HG02763 (cell line): ENCODE measurements at regions not wholly inside any gene's neighbourhood (a gene's known extent, or its start where the extent isn't known, plus 50 kb on each side); places are given as distances from the start of the nearest gene placed in this dataset.
"Not testable (repeated sequence)": the region's sequence is repeated elsewhere in the genome, so short reads cannot be mapped to it uniquely, and the experiment has no call there.

ENCODE experiments used
- ATAC-seq: cut with Tn5 transposase; IDR thresholded peaks from one replicate; pipeline ENCODE4 v1.9.1; 2021; ENCODE audit warnings: mild to moderate bottlenecking, moderate library complexity; ENCODE audit not compliant: unreplicated experiment

DNA sequence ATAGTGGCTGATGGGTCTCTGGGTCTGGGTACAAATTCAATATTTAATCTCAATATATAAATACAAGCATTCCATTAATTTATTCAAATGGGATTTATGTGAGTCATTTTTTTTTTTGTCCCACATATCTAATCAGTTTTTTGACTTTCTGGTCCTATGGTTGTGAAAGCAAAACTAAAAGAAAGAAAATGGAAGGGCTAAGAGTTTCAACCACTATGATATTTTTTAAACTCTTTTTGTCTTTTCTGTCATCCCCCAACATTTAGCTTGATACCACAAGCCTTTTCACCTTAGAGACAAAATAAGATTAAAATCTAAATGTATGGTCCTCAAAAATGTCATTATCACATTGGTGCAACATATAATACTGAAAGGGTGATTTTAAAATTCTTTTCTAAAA is 602.7 kb upstream of the CHRM3 start:
- no peak for ATAC-seq

DNA sequence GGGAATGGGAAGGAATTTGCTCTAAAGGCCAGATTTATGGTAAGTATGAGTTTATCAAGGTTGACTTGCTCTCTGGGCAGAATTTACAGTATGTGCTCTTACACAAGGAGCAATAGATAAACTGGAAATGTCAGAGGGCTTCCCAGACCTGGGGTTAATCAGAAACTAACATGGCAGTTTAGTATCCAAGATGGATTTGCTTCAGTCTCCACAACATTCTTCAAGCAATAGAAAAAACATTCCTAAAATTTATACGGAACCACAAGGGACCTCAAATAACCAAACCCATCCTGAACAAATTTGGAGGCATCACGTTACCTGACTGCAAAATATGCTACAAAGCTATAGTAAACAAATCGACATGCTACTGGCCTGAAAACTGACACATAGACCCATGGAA is 606.7 kb upstream of the CHRM3 start:
- no peak for ATAC-seq

DNA sequence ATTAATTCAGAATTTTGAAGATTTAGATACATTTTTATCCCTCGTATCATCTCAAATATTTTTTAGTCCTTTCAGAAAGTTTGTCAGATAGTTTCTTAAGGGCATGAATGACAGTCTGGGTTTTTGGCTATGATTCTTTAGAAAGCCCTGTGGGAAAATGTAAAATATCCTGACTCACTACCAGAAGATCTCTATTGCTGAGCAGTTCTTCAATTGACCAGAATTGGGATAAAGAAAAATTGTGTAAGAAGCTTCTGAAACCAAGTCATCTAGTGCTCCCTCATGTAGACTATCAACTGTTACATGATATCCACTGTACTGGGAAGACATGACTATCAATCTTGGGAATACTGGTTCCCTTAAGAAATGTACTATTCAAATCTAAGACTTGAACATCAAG is 608.3 kb upstream of the CHRM3 start:
- ATAC-seq, result no peak

DNA sequence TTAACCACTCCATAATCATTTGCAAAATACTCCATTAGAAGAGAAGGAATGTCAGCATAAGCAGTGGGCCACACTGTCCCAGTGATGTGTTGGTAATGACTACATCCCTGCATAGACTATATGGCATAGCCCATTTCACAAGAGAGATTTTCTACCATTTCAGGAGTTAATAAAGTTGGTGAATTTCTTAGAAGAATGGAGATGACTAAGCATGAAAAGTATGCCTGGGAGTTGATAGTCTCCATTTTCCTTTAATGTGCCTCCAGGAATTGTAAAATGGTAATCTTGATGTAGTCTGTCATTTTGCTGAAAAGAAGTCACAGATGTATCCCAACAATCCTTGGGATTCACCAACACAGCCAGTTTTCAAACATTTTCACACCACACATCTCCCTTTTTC is 608.8 kb upstream of the CHRM3 start:
- ATAC-seq, result no peak

DNA sequence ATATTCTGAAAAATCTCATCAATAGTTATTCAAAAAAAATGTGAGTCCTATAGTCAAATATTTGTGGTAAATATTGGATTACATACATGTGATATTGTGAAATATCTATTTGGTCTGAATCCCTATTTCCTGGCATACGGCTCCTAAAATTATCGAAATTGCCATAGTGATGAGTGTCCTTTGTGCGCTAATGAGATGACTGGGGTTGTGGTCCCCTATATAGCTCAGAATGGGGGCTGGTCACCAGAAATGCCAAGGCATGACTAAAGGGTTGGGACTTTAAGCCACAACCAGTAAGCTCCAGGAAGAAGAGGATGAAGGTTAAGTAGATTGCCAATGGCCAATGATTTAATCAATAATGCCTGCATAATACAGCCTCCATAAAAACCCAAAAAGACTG is 610.2 kb upstream of the CHRM3 start:
- no peak for ATAC-seq

DNA sequence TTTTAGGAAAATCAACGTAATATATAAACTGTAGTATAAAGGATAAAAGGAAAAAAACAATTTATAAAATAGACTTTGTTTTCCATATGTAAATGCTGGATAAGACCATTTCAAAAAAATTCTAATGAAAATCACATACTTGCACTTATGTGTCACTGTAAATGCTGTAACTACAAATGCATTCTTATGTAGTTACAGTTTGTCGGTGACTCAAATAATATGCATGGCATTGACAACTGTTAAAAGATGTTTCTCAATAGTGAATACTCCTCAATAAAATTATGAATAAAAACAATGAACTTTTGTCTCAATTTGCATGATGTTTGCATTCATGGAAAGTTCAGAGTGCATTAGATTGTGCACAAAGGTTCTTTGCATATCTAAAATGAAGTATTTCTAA is 614.0 kb upstream of the CHRM3 start:
- ATAC-seq, result no peak

DNA sequence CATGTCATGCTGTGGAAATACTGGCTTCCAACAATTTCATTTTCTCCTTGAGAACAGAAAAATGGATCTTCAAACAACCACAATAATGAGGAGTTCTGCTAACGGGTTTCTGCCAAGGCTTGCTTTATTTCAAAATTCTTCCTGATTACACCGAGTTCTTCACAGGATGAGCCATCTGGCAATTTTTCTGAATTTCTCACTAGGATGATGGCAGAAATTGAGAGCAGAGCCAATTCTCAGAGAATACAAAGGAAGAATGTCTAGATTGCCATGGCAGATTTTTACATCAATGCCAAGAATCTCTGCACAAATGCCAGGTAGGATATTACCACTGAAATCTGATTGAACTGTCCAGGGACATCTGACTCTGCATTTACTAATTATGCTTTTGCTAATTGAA is 619.0 kb upstream of the CHRM3 start:
- no peak for ATAC-seq

DNA sequence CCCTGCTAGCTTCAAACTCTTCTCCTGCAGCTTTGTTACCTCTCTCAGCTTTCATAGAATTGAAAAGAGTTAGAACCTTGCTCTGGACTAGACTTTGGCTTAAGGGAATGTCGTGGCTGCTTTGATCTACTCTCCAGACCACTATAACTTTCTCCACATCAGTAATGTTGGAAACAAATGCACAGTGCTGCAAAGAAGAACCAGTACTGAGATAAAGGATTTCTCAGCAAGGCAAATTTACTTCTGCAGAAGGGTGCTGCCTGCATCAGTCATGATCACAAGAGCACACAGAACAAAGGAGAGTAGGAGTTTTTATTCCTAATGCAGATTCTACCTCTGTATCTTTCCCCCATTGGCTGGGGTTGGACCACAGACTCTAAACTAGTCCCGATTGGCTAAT is 621.6 kb upstream of the CHRM3 start:
- ATAC-seq, result no peak

DNA sequence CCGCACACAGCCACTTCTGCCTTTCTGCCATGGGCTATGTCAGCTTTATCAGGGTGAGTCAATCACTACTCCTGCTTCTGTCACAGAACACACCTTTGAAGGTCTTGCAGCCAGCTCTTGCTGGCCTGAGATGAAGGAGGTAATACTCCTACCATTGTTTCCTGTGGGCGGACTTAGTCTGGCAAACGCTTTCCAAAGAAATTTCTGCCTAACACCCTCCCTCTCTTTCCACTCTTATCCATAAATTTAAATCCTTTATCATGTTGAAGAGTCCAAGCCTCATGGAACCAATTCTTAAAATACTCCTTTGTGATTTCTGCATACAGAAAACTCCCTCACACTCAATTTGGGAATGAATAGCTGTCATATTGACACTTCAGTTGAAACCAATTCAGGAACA is 633.1 kb upstream of the CHRM3 start:
- no peak for ATAC-seq

DNA sequence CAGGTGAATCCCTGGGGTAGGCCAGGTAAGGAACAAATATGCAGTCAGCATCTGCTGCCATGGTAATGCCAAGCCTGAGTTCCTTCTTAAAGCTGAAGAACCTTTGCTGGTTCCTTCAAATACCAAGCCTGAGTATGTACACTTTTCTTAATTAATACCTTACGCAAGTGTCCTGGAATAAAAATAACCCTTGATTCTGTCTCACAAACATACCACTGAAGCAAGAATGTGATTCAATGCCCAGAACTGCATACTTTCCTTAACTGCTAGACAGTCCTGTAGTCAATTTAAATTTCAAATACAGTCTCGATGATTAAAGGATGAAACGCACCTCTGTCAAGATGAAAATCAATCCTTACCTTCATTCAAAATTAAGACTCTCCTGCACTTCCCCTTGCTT is 634.0 kb upstream of the CHRM3 start:
- no peak for ATAC-seq

DNA sequence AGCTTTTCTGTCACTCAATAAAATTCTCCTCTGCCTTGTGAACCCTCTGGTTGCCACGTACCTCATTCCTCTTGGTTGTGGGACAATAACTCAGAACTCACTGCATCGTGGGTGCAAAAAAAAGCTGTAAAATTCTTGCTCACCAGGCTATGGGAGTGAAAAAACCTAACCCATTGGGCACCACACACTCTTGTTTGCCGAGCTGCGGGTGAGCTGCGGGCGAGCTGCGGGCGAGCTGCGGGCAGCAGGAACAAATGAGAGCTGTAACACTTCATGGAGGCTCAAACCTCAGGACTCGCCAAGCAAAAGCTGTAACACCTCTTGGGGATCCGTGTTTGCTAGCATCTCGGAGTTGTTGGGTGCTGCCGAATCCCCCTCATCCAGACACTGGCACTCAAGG is 641.3 kb upstream of the CHRM3 start:
- no peak for ATAC-seq

DNA sequence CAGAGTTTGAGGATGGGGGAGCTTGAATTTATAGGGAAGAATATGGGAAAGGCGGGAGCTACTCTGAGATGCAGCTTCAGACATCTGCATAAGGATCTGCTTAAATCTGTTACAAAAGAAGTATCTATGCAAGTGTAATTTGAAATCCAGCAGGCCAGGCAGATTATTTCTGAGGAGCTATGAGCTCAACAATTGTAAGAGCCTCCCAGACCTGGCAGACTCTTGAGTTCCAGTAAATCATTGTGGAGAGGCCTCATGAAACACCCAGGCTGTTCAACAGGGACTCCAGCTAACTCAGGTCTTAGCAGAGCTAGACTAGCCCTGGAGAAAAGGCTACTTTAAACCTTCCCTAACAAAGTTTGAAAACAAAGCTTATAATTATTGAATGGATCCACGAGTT is 647.5 kb upstream of the CHRM3 start:
- no peak for ATAC-seq

DNA sequence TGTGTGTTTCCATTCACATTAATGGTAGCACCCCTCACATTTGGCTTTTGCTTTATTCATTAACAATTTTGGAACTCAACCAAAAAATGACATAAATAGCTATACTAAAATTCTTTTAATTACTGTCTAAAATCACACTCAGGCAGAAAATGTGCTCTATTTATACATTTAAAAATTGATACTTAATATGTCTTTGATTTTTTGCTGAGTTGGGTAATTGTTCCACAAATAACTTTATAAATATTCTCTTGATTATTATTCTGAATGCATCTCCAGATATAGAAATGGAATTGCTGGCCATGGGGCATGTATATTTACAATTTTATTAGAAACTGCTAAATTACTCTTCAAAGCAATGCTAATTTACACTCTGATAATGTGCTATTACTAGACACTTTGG is 658.7 kb upstream of the CHRM3 start:
- ATAC-seq, result no peak

DNA sequence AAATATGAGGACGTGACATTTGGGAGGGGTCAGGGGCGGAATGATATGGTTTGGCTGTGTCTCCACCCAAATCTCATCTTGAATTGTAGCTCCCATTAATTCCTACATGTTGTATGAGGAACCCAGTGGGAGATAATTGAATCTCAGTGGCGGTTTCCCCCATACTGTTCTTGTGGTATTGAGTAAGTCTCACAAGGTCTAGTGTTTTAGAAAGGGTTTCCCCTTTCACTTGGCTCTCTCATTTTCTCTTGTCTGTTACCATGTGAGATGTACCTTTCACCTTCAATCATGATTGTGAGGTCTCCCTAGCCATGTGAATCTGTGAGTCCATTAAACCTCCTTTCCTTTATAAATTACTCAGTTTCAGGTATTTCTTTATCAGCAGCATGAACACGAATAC is 663.6 kb upstream of the CHRM3 start:
- no peak for ATAC-seq

DNA sequence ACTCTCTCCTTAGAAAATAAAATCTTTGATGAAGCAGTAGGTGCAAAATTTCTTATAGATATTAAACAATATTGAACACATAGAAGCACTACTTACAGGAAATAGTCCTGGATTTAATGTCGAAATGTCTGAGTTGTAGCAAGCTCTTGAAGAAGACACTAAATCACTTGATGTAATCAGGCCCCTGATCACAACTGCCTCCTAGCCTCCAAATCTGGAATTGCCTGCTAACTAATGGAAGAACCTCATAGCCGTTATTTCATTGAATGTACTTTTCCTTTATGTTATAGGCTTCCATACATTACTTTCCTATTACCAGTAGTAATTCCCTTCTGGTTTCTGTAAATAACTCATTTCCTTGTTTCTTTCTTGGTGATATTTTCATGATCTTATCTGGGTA is 675.7 kb upstream of the CHRM3 start:
- no peak for ATAC-seq

DNA sequence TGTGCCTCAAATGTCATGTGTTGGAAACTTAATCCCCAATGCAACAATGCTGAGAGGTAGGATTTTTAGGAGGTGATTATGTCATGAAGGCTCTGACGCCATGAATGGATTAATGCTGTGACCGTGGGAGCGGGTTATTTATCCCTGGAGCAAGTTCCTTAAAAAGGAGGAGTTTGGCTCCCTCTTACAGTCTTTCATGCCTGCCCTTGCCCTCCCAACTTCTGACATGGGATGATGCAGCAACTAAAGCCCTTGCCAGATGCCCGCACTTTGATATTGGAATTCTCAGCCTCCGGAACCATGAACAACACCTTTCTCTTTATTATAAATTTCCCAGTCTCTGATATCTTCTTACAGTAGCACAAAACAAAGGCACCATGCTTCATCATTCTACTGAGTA is 685.3 kb upstream of the CHRM3 start:
- no peak for ATAC-seq

DNA sequence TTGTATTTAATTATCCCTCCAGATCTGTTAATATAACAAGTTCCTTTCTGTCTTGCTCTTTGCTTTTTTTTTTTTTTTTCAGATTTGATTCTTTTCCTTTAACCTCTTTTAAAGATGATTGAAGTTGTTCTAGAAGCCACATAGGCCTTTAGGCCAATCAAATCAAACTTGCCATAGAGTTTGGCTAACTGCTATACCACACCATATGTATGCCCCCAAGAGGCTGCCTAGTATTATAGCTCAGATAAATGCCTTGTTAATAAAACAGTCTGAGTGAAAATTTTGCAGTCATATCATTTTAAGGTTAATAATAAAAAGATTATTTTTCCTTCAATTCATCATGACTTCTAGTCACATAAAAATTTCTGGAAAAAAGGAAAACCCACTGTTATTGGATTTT is 696.0 kb upstream of the CHRM3 start:
- ATAC-seq, result no peak

DNA sequence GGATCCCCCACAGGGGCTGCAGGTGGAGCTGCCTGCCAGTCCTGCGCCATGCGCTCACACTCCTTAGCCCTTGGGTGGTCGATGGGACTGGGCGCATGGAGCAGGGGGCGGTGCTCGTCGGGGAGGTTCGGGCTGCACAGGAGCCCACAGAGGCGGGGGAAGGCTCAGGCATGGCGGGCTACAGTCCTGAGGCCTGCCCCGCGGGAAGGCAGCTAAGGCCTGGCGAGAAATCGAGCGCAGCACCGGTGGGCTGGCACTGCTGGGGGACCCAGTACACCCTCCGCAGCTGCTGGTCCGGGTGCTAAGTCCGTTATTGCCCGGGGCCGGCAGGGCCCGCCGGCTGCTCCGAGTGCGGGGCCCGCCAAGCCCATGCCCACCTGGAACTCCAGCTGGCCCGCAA is 701.8 kb upstream of the CHRM3 start:
- ATAC-seq, result not testable (repeated sequence)

DNA sequence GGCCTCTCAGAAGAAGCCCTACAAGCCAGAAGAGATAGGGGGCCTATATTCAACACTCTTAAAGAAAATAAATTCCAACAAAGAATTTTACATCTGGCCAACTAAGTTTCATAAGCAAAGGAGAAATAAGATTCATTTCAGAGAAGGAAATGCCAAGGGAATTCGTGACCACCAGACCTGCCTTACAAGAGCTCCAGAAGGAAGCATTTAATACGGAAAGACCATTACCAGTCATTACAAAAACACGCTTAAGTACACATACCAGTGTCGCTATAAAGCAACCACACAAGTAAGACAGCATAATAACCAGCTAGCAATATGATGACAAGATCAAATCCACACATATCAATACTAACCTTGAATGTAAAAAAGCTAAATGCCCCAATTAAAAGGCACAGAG is 704.9 kb upstream of the CHRM3 start:
- ATAC-seq, result no peak

DNA sequence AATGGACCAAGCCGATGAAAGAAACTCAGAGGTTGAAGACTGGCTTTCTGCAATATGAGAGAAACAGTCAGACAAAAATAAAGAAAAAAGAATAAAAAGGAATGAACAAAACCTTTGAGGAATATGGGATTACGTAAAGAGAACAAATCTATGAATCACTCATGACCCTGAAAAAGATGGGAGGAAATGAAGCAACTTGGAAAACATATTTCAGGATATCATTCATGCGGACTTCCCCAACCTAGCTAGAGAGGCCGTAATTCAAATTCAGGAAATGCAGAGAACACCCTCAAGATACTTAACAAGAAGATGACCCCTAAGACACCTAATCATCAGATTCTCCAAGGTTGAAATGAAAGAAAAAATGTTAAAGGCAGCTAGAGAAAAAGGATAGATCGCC is 705.3 kb upstream of the CHRM3 start:
- no peak for ATAC-seq

DNA sequence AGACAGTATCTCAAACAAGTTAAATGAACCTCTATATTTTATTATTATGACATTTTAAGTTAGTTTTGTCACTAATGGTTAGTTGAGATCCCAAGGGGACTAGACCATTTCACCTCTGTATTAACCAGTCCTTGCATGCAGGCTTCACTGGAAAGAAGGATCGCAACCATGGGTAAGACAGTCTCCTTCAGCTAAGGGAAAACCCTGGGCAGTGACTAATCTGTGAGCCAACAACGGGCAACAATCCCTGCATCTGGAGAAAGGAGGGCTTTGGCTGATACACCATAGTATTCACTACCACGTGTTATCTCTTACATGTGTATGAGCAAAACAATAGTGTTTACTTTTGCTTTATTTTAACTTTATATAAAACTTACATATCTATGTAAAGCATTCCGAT is 708.8 kb upstream of the CHRM3 start:
- ATAC-seq, result no peak

DNA sequence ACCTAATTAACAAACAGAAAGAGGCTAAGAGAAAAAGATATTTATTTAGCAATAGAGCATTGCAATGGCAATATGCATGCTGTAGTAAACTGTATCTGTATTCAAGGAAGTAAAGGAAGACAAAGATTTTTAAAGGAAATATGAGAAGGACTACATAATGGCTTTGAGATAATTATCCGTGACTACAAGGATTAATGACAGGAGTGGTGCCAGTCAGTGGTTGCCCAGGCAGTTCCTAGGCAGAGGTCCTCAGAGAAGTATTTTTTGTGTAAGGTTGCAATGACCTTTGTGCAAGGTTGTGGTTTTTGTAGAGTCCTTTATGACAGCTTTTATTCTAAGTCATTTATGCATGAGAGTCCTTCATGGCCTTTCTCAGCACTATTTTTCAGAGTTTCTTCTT is 711.1 kb upstream of the CHRM3 start:
- ATAC-seq, result no peak

DNA sequence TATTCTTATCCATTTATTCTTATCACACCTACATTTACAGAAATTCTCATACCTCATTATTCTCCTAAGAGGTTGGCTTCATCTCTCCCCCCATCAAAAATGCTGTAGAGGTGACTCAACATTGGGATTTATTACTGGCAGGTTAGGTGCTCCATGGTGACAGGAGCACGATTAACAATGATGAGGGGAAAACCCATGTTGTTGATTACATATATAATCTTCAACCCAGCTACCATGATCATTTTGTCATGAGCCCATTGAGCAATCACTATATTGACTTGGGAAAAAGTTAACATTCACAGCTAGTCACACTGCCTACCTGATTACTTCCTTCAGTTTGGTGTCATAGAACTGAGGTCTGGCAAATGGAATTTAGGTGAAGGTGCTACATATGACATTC is 712.1 kb upstream of the CHRM3 start:
- ATAC-seq, result no peak

DNA sequence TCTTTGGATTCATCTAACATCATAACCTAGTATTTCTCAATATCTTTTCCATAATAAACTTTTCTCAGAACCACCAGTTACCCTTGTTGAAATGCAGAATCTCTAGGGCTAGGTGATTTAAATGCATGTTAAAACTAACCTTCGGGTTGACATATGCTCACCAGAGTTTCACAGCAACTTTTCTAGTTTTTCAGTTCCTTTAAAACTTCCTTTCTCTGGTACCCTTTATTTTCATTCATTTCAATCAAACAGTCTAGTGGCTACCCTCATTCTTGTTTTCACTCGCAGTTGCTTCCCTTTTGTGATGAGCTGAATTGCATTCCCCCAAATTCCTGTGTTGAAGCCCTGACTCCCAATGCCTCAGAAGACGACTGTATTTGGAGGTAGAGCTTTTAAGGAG is 712.8 kb upstream of the CHRM3 start:
- ATAC-seq, result no peak
